Fibroblast of mammary gland (primary cell): ENCODE measurements at regions not wholly inside any gene's neighbourhood (a gene's known extent, or its start where the extent isn't known, plus 50 kb on each side); places are given as distances from the start of the nearest gene placed in this dataset.

Experiments
- DNase-seq: peaks from one replicate; pipeline ENCODE4 v3.0.0-alpha.2; 2010; ENCODE audit warnings: low read depth
- H3K4me3 ChIP-seq: 2 replicates; pipeline ENCODE4 v1.5.1; 2011; ENCODE audit warnings: low read depth, mild to moderate bottlenecking, low read length, moderate library complexity; ENCODE audit not compliant: control insufficient read depth
- TF ChIP-seq, protein P1 (sequence below): conservative IDR thresholded peaks from 2 replicates; pipeline ENCODE4 v1.5.1; 2011; ENCODE audit warnings: low read depth, low read length, inconsistent platforms; ENCODE audit not compliant: control insufficient read depth, insufficient read depth

DNA sequence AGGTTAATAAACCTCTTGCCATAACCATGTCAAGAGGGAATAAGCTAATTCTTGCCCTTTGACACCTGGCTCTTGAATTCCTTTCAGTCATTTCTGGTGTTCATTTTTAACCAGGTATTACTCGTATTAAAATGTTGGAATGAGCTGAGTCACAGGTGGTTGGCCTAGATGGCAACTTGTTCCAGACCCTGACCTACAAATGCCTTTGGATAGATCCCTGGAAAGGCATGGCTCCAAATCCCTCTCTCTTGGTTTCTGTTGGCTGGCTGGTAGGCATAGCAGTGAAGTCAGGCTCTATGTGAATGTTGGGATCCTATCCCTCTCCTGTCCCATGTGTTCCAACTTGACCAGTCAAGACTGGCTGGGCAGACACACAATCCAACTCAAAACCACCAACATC is 277.1 kb upstream of the PROK2 start:
- no peak overlapping the region for H3K4me3 ChIP-seq
- no peak for DNase-seq
- TF ChIP-seq, protein P1, sequence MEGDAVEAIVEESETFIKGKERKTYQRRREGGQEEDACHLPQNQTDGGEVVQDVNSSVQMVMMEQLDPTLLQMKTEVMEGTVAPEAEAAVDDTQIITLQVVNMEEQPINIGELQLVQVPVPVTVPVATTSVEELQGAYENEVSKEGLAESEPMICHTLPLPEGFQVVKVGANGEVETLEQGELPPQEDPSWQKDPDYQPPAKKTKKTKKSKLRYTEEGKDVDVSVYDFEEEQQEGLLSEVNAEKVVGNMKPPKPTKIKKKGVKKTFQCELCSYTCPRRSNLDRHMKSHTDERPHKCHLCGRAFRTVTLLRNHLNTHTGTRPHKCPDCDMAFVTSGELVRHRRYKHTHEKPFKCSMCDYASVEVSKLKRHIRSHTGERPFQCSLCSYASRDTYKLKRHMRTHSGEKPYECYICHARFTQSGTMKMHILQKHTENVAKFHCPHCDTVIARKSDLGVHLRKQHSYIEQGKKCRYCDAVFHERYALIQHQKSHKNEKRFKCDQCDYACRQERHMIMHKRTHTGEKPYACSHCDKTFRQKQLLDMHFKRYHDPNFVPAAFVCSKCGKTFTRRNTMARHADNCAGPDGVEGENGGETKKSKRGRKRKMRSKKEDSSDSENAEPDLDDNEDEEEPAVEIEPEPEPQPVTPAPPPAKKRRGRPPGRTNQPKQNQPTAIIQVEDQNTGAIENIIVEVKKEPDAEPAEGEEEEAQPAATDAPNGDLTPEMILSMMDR = no peak

DNA sequence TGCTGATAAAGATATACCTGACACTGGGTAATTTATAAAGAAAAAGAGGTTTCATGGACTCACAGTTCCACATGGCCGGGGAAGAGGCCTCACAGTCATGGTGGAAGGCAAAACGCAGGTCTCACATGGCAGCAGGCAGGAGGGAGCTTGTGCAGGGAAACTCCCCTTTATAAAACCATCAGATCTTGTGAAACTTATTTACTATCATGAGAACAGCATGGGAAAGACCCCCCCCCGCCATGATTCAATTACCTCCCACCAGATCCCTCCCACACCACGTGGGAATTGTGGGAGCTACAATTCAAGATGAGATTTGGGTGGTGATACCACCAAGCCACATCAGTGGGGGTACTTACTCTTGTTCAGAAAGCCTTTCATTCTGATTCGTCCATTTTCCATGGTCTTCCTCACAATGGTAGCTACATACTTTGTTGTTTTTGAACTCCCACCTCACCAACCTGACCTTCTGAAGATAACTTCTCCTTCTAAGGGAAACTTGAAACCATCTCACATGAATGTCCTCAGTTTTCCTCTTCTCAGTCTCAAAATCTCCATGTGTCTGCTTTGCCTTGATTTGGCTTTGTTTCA is 275.6 kb upstream of the PROK2 start:
- no peak for DNase-seq
- TF ChIP-seq, protein P1 = no peak
- H3K4me3 ChIP-seq = no peak overlapping the region

DNA sequence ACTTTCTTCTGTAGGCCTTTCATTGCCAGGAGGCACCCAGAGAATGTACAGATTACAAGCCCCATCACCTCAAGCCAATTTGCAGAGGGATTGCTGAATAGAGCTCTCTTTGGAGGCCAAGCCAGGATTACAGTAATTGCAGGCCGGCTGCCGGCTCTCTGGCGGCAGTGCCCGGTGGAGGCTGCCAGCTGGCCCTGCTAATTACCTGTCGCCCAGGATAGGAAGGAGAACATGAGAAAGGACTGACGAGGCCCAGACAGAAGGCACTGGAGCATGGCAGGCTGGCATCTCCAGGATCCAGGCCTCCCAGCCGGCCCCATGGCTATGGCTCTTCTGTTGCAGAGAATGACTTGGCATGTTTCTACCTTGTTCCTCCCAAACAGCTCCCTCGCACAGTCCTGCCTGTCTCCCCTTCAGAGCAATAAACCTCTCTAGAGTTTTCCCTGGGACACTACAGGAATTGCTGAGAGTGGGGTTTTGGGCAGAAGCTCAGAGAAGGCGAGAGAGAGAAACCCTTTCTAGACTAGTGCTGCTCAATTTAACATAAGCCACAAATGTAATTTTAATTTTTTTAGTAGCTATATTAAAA is 273.6 kb upstream of the PROK2 start:
- TF ChIP-seq, protein P1 = no peak
- no peak overlapping the region for H3K4me3 ChIP-seq
- DNase-seq = no peak

DNA sequence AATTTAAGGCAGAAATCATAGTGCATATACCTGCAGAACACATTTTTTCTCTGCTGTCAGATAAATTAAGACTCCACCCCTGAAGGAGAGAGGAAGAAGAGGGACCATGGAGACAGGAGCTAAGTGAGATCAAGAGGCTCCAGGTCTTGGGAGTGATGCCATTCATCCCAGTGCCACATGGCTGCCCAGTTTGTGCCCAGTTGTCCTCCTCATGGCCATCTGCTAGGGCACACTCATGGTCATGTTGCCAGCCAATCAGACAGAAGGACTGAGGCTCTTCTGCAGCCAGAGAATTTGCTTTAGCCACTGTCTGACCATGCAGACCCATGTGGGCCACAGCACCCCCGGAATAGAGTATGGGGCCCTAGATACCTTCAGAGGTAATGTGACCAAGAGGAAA is 270.5 kb upstream of the PROK2 start:
- TF ChIP-seq, protein P1 = no peak
- H3K4me3 ChIP-seq = no peak overlapping the region
- no peak for DNase-seq

DNA sequence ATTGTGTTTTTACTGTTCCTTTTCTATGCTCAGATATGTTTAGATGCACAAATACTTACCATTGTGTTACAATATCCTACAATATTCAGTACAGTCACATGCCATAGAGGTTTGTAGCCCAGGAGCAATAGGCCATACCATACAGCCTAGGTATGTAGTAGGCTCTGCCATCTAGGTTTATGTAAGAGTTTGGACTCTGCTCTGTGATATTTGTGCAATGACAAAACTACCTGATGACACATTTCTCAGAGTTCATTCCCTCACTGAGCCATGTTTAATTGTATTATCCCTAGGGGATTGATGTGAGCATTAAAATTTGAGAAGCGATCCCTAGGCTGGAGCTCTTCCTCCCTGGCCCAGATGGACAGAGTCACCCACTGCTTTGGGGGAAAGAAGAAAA is 270.0 kb upstream of the PROK2 start:
- TF ChIP-seq, protein P1 = no peak
- H3K4me3 ChIP-seq = no peak overlapping the region
- DNase-seq = peak; percentile 35

DNA sequence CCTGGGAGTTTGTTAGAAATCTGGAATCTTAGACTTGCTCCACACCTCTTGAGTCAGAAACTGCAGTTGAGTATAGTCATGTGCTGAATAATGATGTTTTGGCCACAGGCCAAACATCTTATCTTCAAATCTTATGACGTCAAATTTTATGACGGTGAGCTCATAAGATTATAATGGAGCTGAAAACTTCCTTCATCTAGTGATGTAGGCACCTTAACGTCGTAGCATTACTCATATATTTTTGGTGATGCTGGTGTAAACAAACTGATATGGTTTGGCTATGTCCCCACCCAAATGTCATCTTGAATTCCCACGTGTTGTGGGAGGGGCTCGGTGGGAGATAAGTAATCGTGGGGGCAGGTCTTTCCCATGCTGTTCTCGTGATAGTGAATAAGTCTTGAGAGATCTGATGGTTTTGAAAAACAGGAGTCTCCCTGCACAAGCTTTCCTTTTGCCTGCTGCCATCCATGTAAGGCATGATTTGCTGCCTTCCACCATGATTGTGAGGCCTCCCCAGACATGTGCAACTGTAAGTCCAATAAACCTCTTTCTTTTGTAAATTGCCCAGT is 268.0 kb upstream of the PROK2 start:
- TF ChIP-seq, protein P1 = no peak
- peak; percentile 45 for DNase-seq
- H3K4me3 ChIP-seq = no peak overlapping the region
